Hepatocyte (in vitro differentiated cells): ENCODE measurements at regions not wholly inside any gene's neighbourhood (a gene's known extent, or its start where the extent isn't known, plus 50 kb on each side); places are given as distances from the start of the nearest gene placed in this dataset.
"Not testable (repeated sequence)": the region's sequence is repeated elsewhere in the genome, so short reads cannot be mapped to it uniquely, and the experiment has no call there.

Experiments
- DNase-seq: peaks from one replicate; pipeline ENCODE4 v3.0.0-alpha.2; 2016; ENCODE audit warnings: low spot score
- H2AFZ ChIP-seq: fragments of 200-600 bp; sonication (generic); 2 replicates; pipeline ENCODE4 v1.6.0; 2016; ENCODE audit warnings: antibody characterized with exemption, mild to moderate bottlenecking
- H3K27ac ChIP-seq: fragments of 200-600 bp; sonication (generic); 2 replicates; pipeline ENCODE4 v1.5.1; 2016; ENCODE audit warnings: mild to moderate bottlenecking
- H3K27me3 ChIP-seq: fragments of 200-600 bp; sonication (generic); 2 replicates; pipeline ENCODE4 v1.6.1; 2016
- H3K36me3 ChIP-seq: fragments of 200-600 bp; sonication (generic); replicated peaks from 2 replicates; pipeline ENCODE4 v1.5.1; 2016; ENCODE audit warnings: low read depth; ENCODE audit not compliant: insufficient read depth
- H3K4me1 ChIP-seq: fragments of 200-600 bp; sonication (generic); 2 replicates; pipeline ENCODE4 v1.5.1; 2016; ENCODE audit warnings: mild to moderate bottlenecking, moderate library complexity; ENCODE audit not compliant: insufficient read depth
- H3K4me2 ChIP-seq: fragments of 200-600 bp; sonication (generic); 2 replicates; pipeline ENCODE4 v1.6.0; 2016
- H3K4me3 ChIP-seq: fragments of 200-600 bp; sonication (generic); 2 replicates; pipeline ENCODE4 v1.5.1; 2016; ENCODE audit warnings: mild to moderate bottlenecking
- H3K79me2 ChIP-seq: fragments of 200-600 bp; sonication (generic); 2 replicates; pipeline ENCODE4 v1.6.0; 2017; ENCODE audit warnings: mild to moderate bottlenecking
- H3K9me2 ChIP-seq: fragments of 200-600 bp; sonication (generic); replicated peaks from 2 replicates; pipeline ENCODE4 v1.6.0; 2017; ENCODE audit warnings: mild to moderate bottlenecking; ENCODE audit not compliant: insufficient read depth
- H3K9me3 ChIP-seq: fragments of 200-600 bp; sonication (generic); 2 replicates; pipeline ENCODE4 v1.5.1; 2016; ENCODE audit warnings: low read depth, mild to moderate bottlenecking
- H4K20me1 ChIP-seq: fragments of 200-600 bp; sonication (generic); 2 replicates; pipeline ENCODE4 v1.6.0; 2016; ENCODE audit warnings: mild to moderate bottlenecking; ENCODE audit not compliant: insufficient read depth, poor library complexity, severe bottlenecking
- CTCF ChIP-seq: fragments of 200-600 bp; sonication (generic); IDR thresholded peaks from 2 replicates; pipeline ENCODE4 v1.5.1; 2016; ENCODE audit warnings: antibody characterized with exemption, mild to moderate bottlenecking; ENCODE audit not compliant: poor library complexity
- EZH2 ChIP-seq: fragments of 200-600 bp; sonication (generic); IDR thresholded peaks from 2 replicates; pipeline ENCODE4 v1.6.1; 2016; ENCODE audit warnings: antibody characterized with exemption, mild to moderate bottlenecking, borderline replicate concordance
- EZH2phosphoT487 ChIP-seq: fragments of 200-600 bp; sonication (generic); IDR thresholded peaks from one replicate; pipeline ENCODE4 v1.6.1; 2018; ENCODE audit warnings: antibody characterized with exemption, mild to moderate bottlenecking, low read depth, moderate library complexity; ENCODE audit not compliant: unreplicated experiment, severe bottlenecking
- WGBS: methylation state at CpG from one replicate; pipeline ENCODE4 v1.1.6; 2016; ENCODE audit warnings: low lambda C conversion rate; ENCODE audit errors: missing lambda C conversion rate; 5-methylcytosine and 5-hydroxymethylcytosine counted together

GRCh38 chr4:85029453-85029852, 63.0 kb upstream of the WDFY3 start:
- TF ChIP-seq EZH2phosphoT487 (no peak), EZH2 (no peak), CTCF (no peak)
- no peak overlapping the region for H2AFZ ChIP-seq
- H3K9me2 ChIP-seq, result no peaks in the 10 kb centered on the region
- no peaks in the 10 kb centered on the region for H3K9me3 ChIP-seq
- no peaks in the 10 kb centered on the region for H3K79me2 ChIP-seq
- WGBS, result 96% methylated on average over 4 of the region's 4 CpGs
- no peak overlapping the region for H3K27ac ChIP-seq
- H3K4me3 ChIP-seq, result no peak overlapping the region
- no peaks in the 10 kb centered on the region for H3K36me3 ChIP-seq
- no peak for DNase-seq
- H3K4me1 ChIP-seq, result no peaks in the 10 kb centered on the region
- no peak overlapping the region for H3K4me2 ChIP-seq
- no peaks in the 10 kb centered on the region for H4K20me1 ChIP-seq
- H3K27me3 ChIP-seq, result no peaks in the 10 kb centered on the region

- no peaks in the 10 kb centered on the region for H4K20me1 ChIP-seq
Measured at GRCh38 chr4:85030156-85030555, 63.7 kb upstream of the WDFY3 start.

GRCh38 chr4:85033838-85034237, 67.3 kb upstream of the WDFY3 start:
- DNase-seq, H3K9me3 ChIP-seq, H2AFZ ChIP-seq, H3K4me2 ChIP-seq, H3K4me1 ChIP-seq, H4K20me1 ChIP-seq, H3K4me3 ChIP-seq, H3K36me3 ChIP-seq, H3K79me2 ChIP-seq, H3K9me2 ChIP-seq, H3K27ac ChIP-seq, H3K27me3 ChIP-seq: not testable (repeated sequence)
- WGBS, result 90% methylated on average over 6 of the region's 6 CpGs

More at GRCh38 chr4:85030156-85030555, 63.7 kb upstream of the WDFY3 start:
- Histone ChIP-seq H3K4me3 (no peak overlapping the region), H3K27me3 (no peaks in the 10 kb centered on the region), H3K4me1 (no peaks in the 10 kb centered on the region), H3K4me2 (no peak overlapping the region), H3K27ac (no peak overlapping the region), H3K79me2 (no peaks in the 10 kb centered on the region), H3K9me2 (no peaks in the 10 kb centered on the region), H2AFZ (no peak overlapping the region), H3K9me3 (no peaks in the 10 kb centered on the region), H3K36me3 (no peaks in the 10 kb centered on the region)
- DNase-seq, result no peak
- WGBS, result 92% methylated on average over 3 of the region's 3 CpGs
- TF ChIP-seq EZH2, result no peak
- no peak for TF ChIP-seq EZH2phosphoT487
- no peak for TF ChIP-seq CTCF

GRCh38 chr4:85039526-85039925, 73.0 kb upstream of the WDFY3 start:
- 64% methylated on average over 1 of the region's 1 CpG for WGBS
- Histone ChIP-seq H4K20me1 (no peaks in the 10 kb centered on the region), H3K36me3 (no peaks in the 10 kb centered on the region), H2AFZ (no peak overlapping the region), H3K27me3 (no peaks in the 10 kb centered on the region), H3K27ac (peak overlapping the region; percentile 24), H3K4me2 (no peak overlapping the region), H3K9me2 (no peaks in the 10 kb centered on the region), H3K4me1 (no peaks in the 10 kb centered on the region), H3K79me2 (no peaks in the 10 kb centered on the region), H3K4me3 (no peak overlapping the region), H3K9me3 (no peaks in the 10 kb centered on the region)
- DNase-seq, result peak; percentile 5
- TF ChIP-seq EZH2phosphoT487 (no peak), EZH2 (no peak), CTCF (no peak)

- Histone ChIP-seq H3K4me2 (peak overlapping the region; percentile 49), H3K27ac (peak overlapping the region; percentile 74)
- peak; percentile 68 for DNase-seq
- 77% methylated on average over 6 of the region's 6 CpGs for WGBS
- H3K27me3 ChIP-seq, H3K79me2 ChIP-seq, H2AFZ ChIP-seq, H4K20me1 ChIP-seq, H3K4me3 ChIP-seq, H3K9me3 ChIP-seq, H3K4me1 ChIP-seq, H3K36me3 ChIP-seq, H3K9me2 ChIP-seq: not testable (repeated sequence)
Measured at GRCh38 chr4:85043812-85044496, 77.5 kb upstream of the WDFY3 start.
